ENCODE measurements at regions not wholly inside any gene's neighbourhood (a gene's known extent, or its start where the extent isn't known, plus 50 kb on each side); places are given as distances from the start of the nearest gene placed in this dataset.

- 92 to 97% (median 92%) methylated on average over 4 of the region's 4 CpGs for WGBS, 3 donors
- TF ChIP-seq EP300 (IDR thresholded peaks at IDR 0.05): no peak
- TF ChIP-seq CTCF (IDR thresholded peaks at IDR 0.05): no peak
- no peak for TF ChIP-seq POLR2A (IDR thresholded peaks at IDR 0.05)
- no peak overlapping the region for H3K27ac ChIP-seq
- H3K9me3 ChIP-seq: no peaks in the 10 kb centered on the region
- no peak overlapping the region for H3K4me3 ChIP-seq
- no peaks in the 10 kb centered on the region for H3K36me3 ChIP-seq
- peaks cover 11% of the 10 kb centered on the region for H3K4me1 ChIP-seq (ENCODE audit: insufficient read depth)
- H3K27me3 ChIP-seq: no peaks in the 10 kb centered on the region
- no peak for DNase-seq
- intact Hi-C loops (cut with DNase I): loop anchor here in 2 of 4 donors (5.0 to 10.0 kb wide), 2 partner anchors 313 to 316 kb away; no protein-coding TSS in a partner anchor
These were observed 64.0 kb upstream of the SNX9 start for GRCh38 chr6:157759028-157759427.

GRCh38 chr6:157760137-157760536, 62.9 kb upstream of the SNX9 start:
- no peak overlapping the region for H3K27ac ChIP-seq
- intact Hi-C loops (cut with DNase I): loop anchor here in 1 of 4 donors (10.0 kb wide), 1 partner anchor 105 kb away; no protein-coding TSS in a partner anchor
- no peaks in the 10 kb centered on the region for H3K9me3 ChIP-seq
- no peaks in the 10 kb centered on the region for H3K27me3 ChIP-seq
- no peaks in the 10 kb centered on the region for H3K36me3 ChIP-seq
- no peak for TF ChIP-seq POLR2A (IDR thresholded peaks at IDR 0.05)
- TF ChIP-seq CTCF (IDR thresholded peaks at IDR 0.05): no peak
- TF ChIP-seq EP300 (IDR thresholded peaks at IDR 0.05): no peak
- no peak overlapping the region for H3K4me3 ChIP-seq
- H3K4me1 ChIP-seq (ENCODE audit: insufficient read depth): peaks cover 14% of the 10 kb centered on the region
- DNase-seq: no peak
- WGBS, 3 donors: 93 to 97% (median 95%) methylated on average over 6 of the region's 6 CpGs

- peaks cover 14% of the 10 kb centered on the region for H3K4me1 ChIP-seq (ENCODE audit: insufficient read depth)
- H3K36me3 ChIP-seq: no peaks in the 10 kb centered on the region
- DNase-seq: peak in 1 of 5 donors; percentile 37
- TF ChIP-seq POLR2A (IDR thresholded peaks at IDR 0.05) (no peak), EP300 (IDR thresholded peaks at IDR 0.05) (no peak), CTCF (IDR thresholded peaks at IDR 0.05) (no peak)
- intact Hi-C loops (cut with DNase I): loop anchor here in 1 of 4 donors (10.0 kb wide), 1 partner anchor 104 kb away; no protein-coding TSS in a partner anchor
- H3K27me3 ChIP-seq: no peaks in the 10 kb centered on the region
- no peak overlapping the region for H3K27ac ChIP-seq
- no peak overlapping the region for H3K4me3 ChIP-seq
- no peaks in the 10 kb centered on the region for H3K9me3 ChIP-seq
- WGBS, 3 donors: 25 to 34% (median 27%) methylated on average over 7 of the region's 7 CpGs
These were observed 62.3 kb upstream of the SNX9 start for GRCh38 chr6:157760589-157761330.

- no peak for DNase-seq
- TF ChIP-seq CTCF (IDR thresholded peaks at IDR 0.05): no peak
- no peak for TF ChIP-seq EP300 (IDR thresholded peaks at IDR 0.05)
- no peaks in the 10 kb centered on the region for H3K36me3 ChIP-seq
- no peaks in the 10 kb centered on the region for H3K9me3 ChIP-seq
- intact Hi-C loops (cut with DNase I): loop anchor here in 1 of 4 donors (10.0 kb wide), 1 partner anchor 103 kb away; no protein-coding TSS in a partner anchor
- H3K27me3 ChIP-seq: no peaks in the 10 kb centered on the region
- no peak overlapping the region for H3K27ac ChIP-seq
- WGBS, 3 donors: 75 to 78% (median 78%) methylated on average over 12 of the region's 12 CpGs
- peaks cover 13% of the 10 kb centered on the region for H3K4me1 ChIP-seq (ENCODE audit: insufficient read depth)
- H3K4me3 ChIP-seq: no peak overlapping the region
These were observed 61.6 kb upstream of the SNX9 start for GRCh38 chr6:157761331-157761921.

Measured in ovary (tissue), 7 donors.